ENCODE measurements at regions not wholly inside any gene's neighbourhood (a gene's known extent, or its start where the extent isn't known, plus 50 kb on each side); places are given as distances from the start of the nearest gene placed in this dataset.
"Not testable (repeated sequence)": the region's sequence is repeated elsewhere in the genome, so short reads cannot be mapped to it uniquely, and the experiment has no call there.

GRCh38 chr6:165766457-165766856, 103.4 kb upstream of the PDE10A start:
- in situ Hi-C loops (cut with MboI; ENCODE audit: low sequenced_read_pairs) = no loop called here

- in situ Hi-C loops (cut with MboI; ENCODE audit: low sequenced_read_pairs) = no loop called here
These were observed 103.0 kb upstream of the PDE10A start for GRCh38 chr6:165766026-165766425.

- in situ Hi-C loops (cut with MboI; ENCODE audit: low sequenced_read_pairs) = not testable (repeated sequence)
These were observed 102.2 kb upstream of the PDE10A start for GRCh38 chr6:165765256-165765655.

GRCh38 chr6:165762876-165763275, 99.8 kb upstream of the PDE10A start:
- in situ Hi-C loops (cut with MboI; ENCODE audit: low sequenced_read_pairs) = no loop called here

- in situ Hi-C loops (cut with MboI; ENCODE audit: low sequenced_read_pairs) = no loop called here
These were observed 99.1 kb upstream of the PDE10A start for GRCh38 chr6:165762125-165762524.

GRCh38 chr6:165760803-165761185, 97.8 kb upstream of the PDE10A start:
- in situ Hi-C loops (cut with MboI; ENCODE audit: low sequenced_read_pairs) = no loop called here

GRCh38 chr6:165760126-165760802, 97.2 kb upstream of the PDE10A start:
- in situ Hi-C loops (cut with MboI; ENCODE audit: low sequenced_read_pairs) = no loop called here

- in situ Hi-C loops (cut with MboI; ENCODE audit: low sequenced_read_pairs) = no loop called here
These were observed 95.4 kb upstream of the PDE10A start for GRCh38 chr6:165758441-165758840.

- in situ Hi-C loops (cut with MboI; ENCODE audit: low sequenced_read_pairs) = no loop called here
These were observed 92.5 kb upstream of the PDE10A start for GRCh38 chr6:165755583-165755982.

- in situ Hi-C loops (cut with MboI; ENCODE audit: low sequenced_read_pairs) = no loop called here
These were observed 90.5 kb upstream of the PDE10A start for GRCh38 chr6:165753506-165753905.

- in situ Hi-C loops (cut with MboI; ENCODE audit: low sequenced_read_pairs) = no loop called here
These were observed 89.4 kb upstream of the PDE10A start for GRCh38 chr6:165752451-165752850.

GRCh38 chr6:165751486-165751885, 88.4 kb upstream of the PDE10A start:
- in situ Hi-C loops (cut with MboI; ENCODE audit: low sequenced_read_pairs) = no loop called here

- in situ Hi-C loops (cut with MboI; ENCODE audit: low sequenced_read_pairs) = no loop called here
These were observed 86.1 kb upstream of the PDE10A start for GRCh38 chr6:165749163-165749562.

- in situ Hi-C loops (cut with MboI; ENCODE audit: low sequenced_read_pairs) = no loop called here
These were observed 85.3 kb upstream of the PDE10A start for GRCh38 chr6:165748390-165748789.

GRCh38 chr6:165747963-165748362, 84.9 kb upstream of the PDE10A start:
- in situ Hi-C loops (cut with MboI; ENCODE audit: low sequenced_read_pairs) = no loop called here

GRCh38 chr6:165746331-165746730, 83.3 kb upstream of the PDE10A start:
- in situ Hi-C loops (cut with MboI; ENCODE audit: low sequenced_read_pairs) = no loop called here

GRCh38 chr6:165745492-165745891, 82.5 kb upstream of the PDE10A start:
- in situ Hi-C loops (cut with MboI; ENCODE audit: low sequenced_read_pairs) = no loop called here

- in situ Hi-C loops (cut with MboI; ENCODE audit: low sequenced_read_pairs) = no loop called here
These were observed 81.7 kb upstream of the PDE10A start for GRCh38 chr6:165744555-165745228.

GRCh38 chr6:165743366-165743898, 80.4 kb upstream of the PDE10A start:
- in situ Hi-C loops (cut with MboI; ENCODE audit: low sequenced_read_pairs) = no loop called here

GRCh38 chr6:165742047-165742446, 79.0 kb upstream of the PDE10A start:
- in situ Hi-C loops (cut with MboI; ENCODE audit: low sequenced_read_pairs) = no loop called here

GRCh38 chr6:165737396-165737795, 74.4 kb upstream of the PDE10A start:
- in situ Hi-C loops (cut with MboI; ENCODE audit: low sequenced_read_pairs) = no loop called here

- in situ Hi-C loops (cut with MboI; ENCODE audit: low sequenced_read_pairs) = no loop called here
These were observed 72.0 kb upstream of the PDE10A start for GRCh38 chr6:165735065-165735464.

- in situ Hi-C loops (cut with MboI; ENCODE audit: low sequenced_read_pairs) = no loop called here
These were observed 70.4 kb upstream of the PDE10A start for GRCh38 chr6:165733489-165733791.
